HFF-Myc (cell line): ENCODE measurements at regions not wholly inside any gene's neighbourhood (a gene's known extent, or its start where the extent isn't known, plus 50 kb on each side); places are given as distances from the start of the nearest gene placed in this dataset.

Source experiments
- DNase-seq: peaks from one replicate; pipeline ENCODE4 v3.0.0-alpha.2; 2011; ENCODE audit warnings: low read depth; ENCODE audit errors: extremely low read depth
- H3K4me3 ChIP-seq: replicated peaks from 2 replicates; pipeline ENCODE4 v1.5.1; 2011; ENCODE audit warnings: low read depth, mild to moderate bottlenecking, control low read depth, low read length
- TF ChIP-seq, protein P1 (sequence below): IDR thresholded peaks from 2 replicates; pipeline ENCODE4 v1.5.1; 2012; ENCODE audit warnings: mild to moderate bottlenecking, low read depth, low read length, control low read depth; ENCODE audit errors: missing control alignments

DNA sequence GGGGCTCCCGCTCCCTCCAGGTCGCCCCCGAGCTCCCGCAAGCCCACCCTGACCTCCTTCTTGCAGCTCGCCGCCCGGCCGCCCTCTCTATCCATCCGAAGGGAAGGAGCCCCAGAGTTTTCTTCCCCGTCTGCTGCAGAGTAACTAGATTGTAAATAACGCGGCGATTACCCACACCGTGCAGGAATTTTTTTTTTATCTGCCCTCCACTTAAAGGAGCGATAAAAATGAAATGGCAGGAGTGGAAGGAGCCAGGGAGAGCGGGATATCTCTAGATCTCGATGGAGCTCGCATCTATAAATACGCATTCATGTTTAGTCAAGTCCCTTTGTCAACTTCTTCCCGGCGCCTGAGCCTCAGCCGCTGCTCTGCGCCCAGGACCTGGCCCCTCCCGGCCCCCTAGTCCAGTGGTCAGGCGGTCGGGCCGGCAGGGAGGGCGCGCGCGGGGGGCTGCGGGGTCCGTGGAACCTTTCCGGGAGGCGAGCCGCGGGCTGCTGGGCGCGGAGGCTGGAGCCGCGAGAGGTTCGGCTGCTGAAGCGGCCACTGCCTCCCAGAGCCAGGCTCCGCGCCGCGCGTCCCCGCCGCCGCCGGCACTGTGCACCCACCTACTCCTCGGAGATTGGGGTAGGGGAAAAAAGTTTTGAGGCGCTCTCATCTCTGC, 386.0 kb downstream of the BCAT1 start:
- H3K4me3 ChIP-seq = peak overlapping the region; percentile 54
- DNase-seq = no peak
- TF ChIP-seq, protein P1, sequence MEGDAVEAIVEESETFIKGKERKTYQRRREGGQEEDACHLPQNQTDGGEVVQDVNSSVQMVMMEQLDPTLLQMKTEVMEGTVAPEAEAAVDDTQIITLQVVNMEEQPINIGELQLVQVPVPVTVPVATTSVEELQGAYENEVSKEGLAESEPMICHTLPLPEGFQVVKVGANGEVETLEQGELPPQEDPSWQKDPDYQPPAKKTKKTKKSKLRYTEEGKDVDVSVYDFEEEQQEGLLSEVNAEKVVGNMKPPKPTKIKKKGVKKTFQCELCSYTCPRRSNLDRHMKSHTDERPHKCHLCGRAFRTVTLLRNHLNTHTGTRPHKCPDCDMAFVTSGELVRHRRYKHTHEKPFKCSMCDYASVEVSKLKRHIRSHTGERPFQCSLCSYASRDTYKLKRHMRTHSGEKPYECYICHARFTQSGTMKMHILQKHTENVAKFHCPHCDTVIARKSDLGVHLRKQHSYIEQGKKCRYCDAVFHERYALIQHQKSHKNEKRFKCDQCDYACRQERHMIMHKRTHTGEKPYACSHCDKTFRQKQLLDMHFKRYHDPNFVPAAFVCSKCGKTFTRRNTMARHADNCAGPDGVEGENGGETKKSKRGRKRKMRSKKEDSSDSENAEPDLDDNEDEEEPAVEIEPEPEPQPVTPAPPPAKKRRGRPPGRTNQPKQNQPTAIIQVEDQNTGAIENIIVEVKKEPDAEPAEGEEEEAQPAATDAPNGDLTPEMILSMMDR = no peak

DNA sequence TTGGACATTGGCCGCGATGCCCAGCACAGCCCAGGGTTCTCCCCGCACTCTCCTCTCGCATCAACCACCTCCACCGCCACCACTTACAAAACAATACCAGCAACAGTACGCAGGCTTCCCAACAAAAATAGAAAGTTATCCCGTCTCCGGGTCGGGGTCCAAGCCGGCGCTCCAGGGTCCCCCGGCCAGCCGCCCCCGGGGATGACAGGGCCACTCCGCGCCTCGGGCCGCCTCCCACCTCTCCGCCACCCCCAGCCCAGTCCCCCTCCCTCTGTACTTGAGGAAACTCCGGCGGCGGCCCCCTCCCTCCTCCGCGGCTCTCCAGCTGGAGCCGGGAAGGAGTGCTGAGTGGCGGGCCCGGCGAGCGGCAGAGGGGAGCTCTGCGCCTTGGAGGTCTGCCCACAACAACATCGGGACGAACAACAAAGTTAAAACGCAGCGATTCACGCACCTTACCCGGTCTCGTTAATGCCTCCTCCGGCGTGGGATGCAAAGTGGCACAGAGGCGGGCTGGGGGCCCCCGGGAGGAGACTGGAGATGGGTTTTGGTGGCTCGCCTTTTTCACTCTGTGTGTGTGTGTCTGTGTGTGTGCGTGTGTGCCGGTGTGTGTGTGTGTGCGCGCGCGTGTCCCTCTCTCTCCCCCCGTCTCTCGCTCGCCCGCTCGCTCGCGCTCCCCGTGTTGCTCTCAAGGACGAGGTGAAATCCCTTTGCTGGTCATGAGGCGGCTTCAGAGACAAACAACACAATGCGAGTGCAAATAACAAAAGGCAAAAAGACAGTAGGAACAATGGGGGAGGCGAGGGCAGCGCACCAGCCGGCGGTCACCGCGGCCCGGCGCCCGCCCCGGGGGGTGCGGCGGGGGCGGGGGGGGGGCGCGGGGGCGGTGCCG, 386.8 kb downstream of the BCAT1 start:
- no peak for DNase-seq
- TF ChIP-seq, protein P1 = no peak
- H3K4me3 ChIP-seq = peak overlapping the region; percentile 54

DNA sequence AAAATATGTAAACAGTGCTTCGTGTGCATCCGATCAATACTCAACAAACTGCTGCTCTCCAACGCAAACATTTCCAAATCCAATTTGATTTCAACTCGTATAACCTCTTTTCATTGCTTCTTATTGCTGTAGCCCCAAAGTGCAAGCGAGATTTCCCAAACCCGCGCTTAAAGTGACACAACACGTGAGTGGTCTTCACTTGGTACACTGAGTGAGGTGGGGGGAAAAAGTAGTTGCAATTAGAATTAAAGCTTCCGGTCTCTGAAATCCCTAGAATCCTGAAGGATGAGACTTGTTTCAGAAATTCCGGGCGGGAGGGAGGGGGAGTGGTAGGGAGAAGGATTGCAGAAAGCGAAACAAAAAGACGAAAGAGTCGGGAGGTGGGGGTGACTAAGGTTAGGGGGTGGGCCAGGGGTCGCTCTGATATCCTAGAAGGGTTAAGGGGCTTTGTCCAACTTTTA, 387.5 kb downstream of the BCAT1 start:
- peak overlapping the region; percentile 54 for H3K4me3 ChIP-seq
- TF ChIP-seq, protein P1 = no peak
- no peak for DNase-seq

DNA sequence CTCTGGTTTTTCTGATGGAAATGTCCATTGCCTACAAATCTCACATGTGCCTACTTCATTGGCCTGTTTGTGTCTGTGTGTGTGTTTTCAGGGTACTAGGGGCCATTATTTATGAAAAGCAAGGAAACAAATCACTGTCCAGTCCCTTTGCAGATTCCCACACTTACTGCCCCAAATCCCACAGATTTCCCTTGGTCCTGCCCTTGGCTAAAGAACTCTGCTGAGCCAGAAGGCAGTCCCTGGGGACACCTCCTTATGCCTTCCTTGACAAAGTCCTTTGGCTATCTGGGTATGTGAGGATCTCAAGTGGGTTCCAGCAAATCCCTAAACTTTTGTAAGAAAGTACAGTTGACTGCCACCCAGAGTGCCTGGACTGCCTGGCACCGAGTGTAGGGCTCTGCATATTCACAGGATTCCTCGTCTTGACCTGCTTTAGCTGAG, 388.1 kb downstream of the BCAT1 start:
- DNase-seq = no peak
- TF ChIP-seq, protein P1 = no peak
- peak overlapping the region; percentile 54 for H3K4me3 ChIP-seq

DNA sequence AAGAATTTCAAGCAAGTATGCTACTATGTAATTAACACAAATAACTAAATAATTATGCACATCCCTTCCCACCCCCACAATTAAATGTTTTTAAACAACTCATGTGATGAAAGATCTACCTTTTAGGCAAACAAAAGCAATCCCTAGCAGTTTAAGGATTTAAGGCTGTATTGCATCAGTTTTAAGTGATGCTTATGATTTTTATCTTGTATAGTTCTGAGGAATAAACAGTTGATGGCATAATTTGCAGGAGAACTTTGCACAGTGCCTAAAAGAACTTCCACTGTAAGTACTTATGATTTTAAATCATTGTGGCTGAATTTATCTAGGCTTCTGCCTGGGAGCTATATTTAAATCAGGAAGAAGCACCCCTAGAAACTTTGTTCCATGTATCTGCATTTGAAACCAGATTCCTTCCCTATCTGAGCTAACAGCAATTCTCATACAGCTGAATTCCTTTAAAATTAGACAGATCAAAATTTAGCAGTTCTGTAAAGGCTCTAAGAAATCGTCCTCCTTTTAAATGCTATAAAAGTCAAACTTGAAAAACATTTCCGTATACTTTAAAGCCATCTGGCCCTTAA, 388.6 kb downstream of the BCAT1 start:
- TF ChIP-seq, protein P1 = no peak
- H3K4me3 ChIP-seq = no peak overlapping the region
- no peak for DNase-seq

DNA sequence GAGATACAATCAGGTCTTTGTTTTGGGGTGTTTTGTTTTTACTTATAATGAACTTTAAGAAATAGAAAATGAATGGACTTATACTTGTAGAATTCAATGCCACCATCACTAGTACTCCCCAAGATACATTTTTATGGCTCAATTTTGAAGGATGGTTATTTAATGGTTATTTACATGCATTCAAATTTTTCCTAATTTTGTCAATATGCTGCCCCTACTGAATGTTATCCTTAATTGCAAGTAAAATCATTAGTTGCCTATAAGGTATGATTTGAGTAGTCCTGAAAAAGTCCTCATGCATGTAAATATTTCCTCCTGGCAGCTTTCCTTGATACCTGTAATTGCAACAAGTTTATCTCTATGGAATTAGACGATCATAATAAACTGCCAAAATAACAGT, 391.2 kb downstream of the BCAT1 start:
- no peak overlapping the region for H3K4me3 ChIP-seq
- no peak for DNase-seq
- TF ChIP-seq, protein P1 = no peak
